Activated T-cell treated with anti-CD3 and anti-CD28 coated beads, Interleukin-2, amount 50 U/mL, for 4 hours (primary cell): ENCODE measurements at regions not wholly inside any gene's neighbourhood (a gene's known extent, or its start where the extent isn't known, plus 50 kb on each side); places are given as distances from the start of the nearest gene placed in this dataset.

Experiments used
- ATAC-seq, 2 donors: fragments of 200-7000 bp; cut with Tn5 transposase; one replicate each; pipeline ENCODE4 v1.10.0; 2021
- DNase-seq: peaks from one replicate; pipeline ENCODE4 v3.0.0-alpha.2; 2020
- H3K27me3 Mint-ChIP-seq: one replicate; pipeline ENCODE4 v1.8.0; 2021; ENCODE audit warnings: low read depth, mixed read lengths
- H3K36me3 Mint-ChIP-seq: one replicate; pipeline ENCODE4 v1.8.0; 2022; ENCODE audit warnings: mixed read lengths; ENCODE audit not compliant: insufficient read depth
- H3K4me1 Mint-ChIP-seq: one replicate; pipeline ENCODE4 v1.8.0; 2021; ENCODE audit warnings: low read depth, mixed read lengths
- H3K4me3 Mint-ChIP-seq: one replicate; pipeline ENCODE4 v1.8.0; 2021; ENCODE audit warnings: mild to moderate bottlenecking, moderate library complexity, mixed read lengths
- H3K9me3 Mint-ChIP-seq: one replicate; pipeline ENCODE4 v1.8.0; 2021; ENCODE audit warnings: mixed read lengths

GRCh38 chr14:31988244-31988643 lies 88.9 kb upstream of the ARHGAP5 start:
- H3K4me1 Mint-ChIP-seq: no peaks in the 10 kb centered on the region
- no peak for DNase-seq
- no peaks in the 10 kb centered on the region for H3K36me3 Mint-ChIP-seq
- no peak for ATAC-seq
- H3K27me3 Mint-ChIP-seq: peaks cover 8% of the 10 kb centered on the region
- no peak overlapping the region for H3K4me3 Mint-ChIP-seq
- peaks cover 12% of the 10 kb centered on the region for H3K9me3 Mint-ChIP-seq

GRCh38 chr14:31990183-31990857 lies 86.8 kb upstream of the ARHGAP5 start:
- no peak overlapping the region for H3K4me3 Mint-ChIP-seq
- H3K36me3 Mint-ChIP-seq: no peaks in the 10 kb centered on the region
- peaks cover 11% of the 10 kb centered on the region for H3K9me3 Mint-ChIP-seq
- no peaks in the 10 kb centered on the region for H3K4me1 Mint-ChIP-seq
- ATAC-seq (no peak), DNase-seq (no peak)
- peaks cover 8% of the 10 kb centered on the region for H3K27me3 Mint-ChIP-seq

- peaks cover 8% of the 10 kb centered on the region for H3K27me3 Mint-ChIP-seq
- ATAC-seq (no peak), DNase-seq (no peak)
- no peak overlapping the region for H3K4me3 Mint-ChIP-seq
- no peaks in the 10 kb centered on the region for H3K36me3 Mint-ChIP-seq
- H3K9me3 Mint-ChIP-seq: peaks cover 7% of the 10 kb centered on the region
- H3K4me1 Mint-ChIP-seq: no peaks in the 10 kb centered on the region
Measured at GRCh38 chr14:31990926-31991572, 86.1 kb upstream of the ARHGAP5 start.

GRCh38 chr14:31992011-31992447 lies 85.1 kb upstream of the ARHGAP5 start:
- Mint-ChIP-seq H3K27me3 (peaks cover 7% of the 10 kb centered on the region), H3K36me3 (no peaks in the 10 kb centered on the region), H3K9me3 (no peaks in the 10 kb centered on the region), H3K4me3 (no peak overlapping the region), H3K4me1 (no peaks in the 10 kb centered on the region)
- DNase-seq: no peak
- ATAC-seq: no peak

- H3K4me1 Mint-ChIP-seq: no peaks in the 10 kb centered on the region
Measured at GRCh38 chr14:31993521-31993951, 83.6 kb upstream of the ARHGAP5 start.

GRCh38 chr14:31994391-31995033 lies 82.6 kb upstream of the ARHGAP5 start:
- Mint-ChIP-seq H3K27me3 (peaks cover 2% of the 10 kb centered on the region), H3K4me1 (no peaks in the 10 kb centered on the region), H3K36me3 (no peaks in the 10 kb centered on the region), H3K4me3 (no peak overlapping the region), H3K9me3 (no peaks in the 10 kb centered on the region)
- ATAC-seq: no peak
- no peak for DNase-seq

More at GRCh38 chr14:31993521-31993951, 83.6 kb upstream of the ARHGAP5 start:
- peaks cover 2% of the 10 kb centered on the region for H3K27me3 Mint-ChIP-seq
- no peaks in the 10 kb centered on the region for H3K9me3 Mint-ChIP-seq
- H3K36me3 Mint-ChIP-seq: no peaks in the 10 kb centered on the region
- no peak overlapping the region for H3K4me3 Mint-ChIP-seq
- ATAC-seq (no peak), DNase-seq (no peak)

GRCh38 chr14:32003585-32003984 lies 73.5 kb upstream of the ARHGAP5 start:
- Mint-ChIP-seq H3K9me3 (no peaks in the 10 kb centered on the region), H3K4me3 (no peak overlapping the region), H3K4me1 (peaks cover 2% of the 10 kb centered on the region), H3K36me3 (no peaks in the 10 kb centered on the region), H3K27me3 (peaks cover 18% of the 10 kb centered on the region)
- ATAC-seq (no peak), DNase-seq (no peak)

GRCh38 chr14:32004300-32004699 lies 72.8 kb upstream of the ARHGAP5 start:
- no peak for ATAC-seq
- Mint-ChIP-seq H3K36me3 (no peaks in the 10 kb centered on the region), H3K27me3 (peaks cover 18% of the 10 kb centered on the region), H3K4me3 (no peak overlapping the region), H3K9me3 (no peaks in the 10 kb centered on the region), H3K4me1 (peaks cover 2% of the 10 kb centered on the region)
- DNase-seq: no peak

- no peak for DNase-seq
Measured at GRCh38 chr14:32005628-32006027, 71.5 kb upstream of the ARHGAP5 start.

GRCh38 chr14:32006263-32007110 lies 70.6 kb upstream of the ARHGAP5 start:
- no peaks in the 10 kb centered on the region for H3K9me3 Mint-ChIP-seq
- no peak for ATAC-seq
- H3K36me3 Mint-ChIP-seq: no peaks in the 10 kb centered on the region
- H3K4me1 Mint-ChIP-seq: peaks cover 2% of the 10 kb centered on the region
- no peak overlapping the region for H3K4me3 Mint-ChIP-seq
- peaks cover 10% of the 10 kb centered on the region for H3K27me3 Mint-ChIP-seq
- DNase-seq: no peak

More at GRCh38 chr14:32005628-32006027, 71.5 kb upstream of the ARHGAP5 start:
- no peak overlapping the region for H3K4me3 Mint-ChIP-seq
- H3K27me3 Mint-ChIP-seq: peaks cover 10% of the 10 kb centered on the region
- peaks cover 2% of the 10 kb centered on the region for H3K4me1 Mint-ChIP-seq
- H3K36me3 Mint-ChIP-seq: no peaks in the 10 kb centered on the region
- ATAC-seq: no peak
- no peaks in the 10 kb centered on the region for H3K9me3 Mint-ChIP-seq

GRCh38 chr14:32007755-32008362 lies 69.2 kb upstream of the ARHGAP5 start:
- peaks cover 9% of the 10 kb centered on the region for H3K27me3 Mint-ChIP-seq
- H3K9me3 Mint-ChIP-seq: no peaks in the 10 kb centered on the region
- no peaks in the 10 kb centered on the region for H3K36me3 Mint-ChIP-seq
- H3K4me3 Mint-ChIP-seq: no peak overlapping the region
- DNase-seq (no peak), ATAC-seq (no peak)
- H3K4me1 Mint-ChIP-seq: peaks cover 2% of the 10 kb centered on the region

- H3K36me3 Mint-ChIP-seq: no peaks in the 10 kb centered on the region
- peaks cover 10% of the 10 kb centered on the region for H3K27me3 Mint-ChIP-seq
- H3K9me3 Mint-ChIP-seq: no peaks in the 10 kb centered on the region
- ATAC-seq: no peak
- H3K4me1 Mint-ChIP-seq: peaks cover 2% of the 10 kb centered on the region
- DNase-seq: no peak
- H3K4me3 Mint-ChIP-seq: no peak overlapping the region
Measured at GRCh38 chr14:32008602-32009193, 68.4 kb upstream of the ARHGAP5 start.

- peaks cover 2% of the 10 kb centered on the region for H3K4me1 Mint-ChIP-seq
- no peak for ATAC-seq
- no peaks in the 10 kb centered on the region for H3K36me3 Mint-ChIP-seq
- H3K27me3 Mint-ChIP-seq: peaks cover 10% of the 10 kb centered on the region
- no peak for DNase-seq
- no peak overlapping the region for H3K4me3 Mint-ChIP-seq
- H3K9me3 Mint-ChIP-seq: no peaks in the 10 kb centered on the region
Measured at GRCh38 chr14:32009221-32009975, 67.7 kb upstream of the ARHGAP5 start.
